GM12892 (cell line): ENCODE measurements at regions not wholly inside any gene's neighbourhood (a gene's known extent, or its start where the extent isn't known, plus 50 kb on each side); places are given as distances from the start of the nearest gene placed in this dataset.

Experiments
- DNase-seq: peaks from one replicate; pipeline ENCODE4 v3.0.0; 2011; ENCODE audit not compliant: insufficient read length
- FAIRE-seq: peaks from 2 replicates; lab custom pipeline; 2011; peaks lifted over from hg19 to GRCh38; lab: Jason Lieb, UNC
- POLR2A ChIP-seq: IDR thresholded peaks from 2 replicates; pipeline ENCODE4 v1.6.1; 2011; ENCODE audit warnings: low read depth, low read length, control low read depth
- POLR2AphosphoS5 ChIP-seq: IDR thresholded peaks from 2 replicates; pipeline ENCODE4 v1.6.1; 2011; ENCODE audit warnings: low read depth, low read length, control low read depth
- TAF1 ChIP-seq: IDR thresholded peaks from 2 replicates; pipeline ENCODE4 v1.6.1; 2011; ENCODE audit warnings: low read depth, mild to moderate bottlenecking, control low read depth, low read length, borderline replicate concordance

- TF ChIP-seq POLR2AphosphoS5 (no peak), POLR2A (no peak), TAF1 (no peak)
- no peak for FAIRE-seq
- no peak for DNase-seq
Measured at GRCh38 chr6:144639654-144640053, 354.5 kb downstream of the UTRN start.

- FAIRE-seq (no peak), DNase-seq (no peak)
- no peak for TF ChIP-seq TAF1
- TF ChIP-seq POLR2AphosphoS5, result no peak
- TF ChIP-seq POLR2A, result no peak
Measured at GRCh38 chr6:144641286-144641685, 356.2 kb downstream of the UTRN start.

GRCh38 chr6:144644776-144645175 is 359.6 kb downstream of the UTRN start:
- no peak for TF ChIP-seq TAF1
- no peak for TF ChIP-seq POLR2A
- TF ChIP-seq POLR2AphosphoS5, result no peak
- FAIRE-seq (no peak), DNase-seq (no peak)

- DNase-seq (no peak), FAIRE-seq (no peak)
- TF ChIP-seq POLR2AphosphoS5 (no peak), POLR2A (no peak), TAF1 (no peak)
Measured at GRCh38 chr6:144646093-144647056, 361.2 kb downstream of the UTRN start.

GRCh38 chr6:144647406-144647964 is 362.4 kb downstream of the UTRN start:
- DNase-seq (no peak), FAIRE-seq (no peak)
- TF ChIP-seq TAF1, result no peak
- no peak for TF ChIP-seq POLR2AphosphoS5
- no peak for TF ChIP-seq POLR2A

GRCh38 chr6:144647971-144648651 is 363.0 kb downstream of the UTRN start:
- FAIRE-seq (no peak), DNase-seq (no peak)
- no peak for TF ChIP-seq POLR2A
- no peak for TF ChIP-seq POLR2AphosphoS5
- no peak for TF ChIP-seq TAF1

GRCh38 chr6:144649085-144649484 is 363.9 kb downstream of the UTRN start:
- FAIRE-seq, result no peak
- TF ChIP-seq TAF1, result no peak
- no peak for TF ChIP-seq POLR2AphosphoS5
- TF ChIP-seq POLR2A, result no peak
- DNase-seq, result no peak

- TF ChIP-seq POLR2AphosphoS5, result no peak
- TF ChIP-seq POLR2A, result no peak
- FAIRE-seq (no peak), DNase-seq (no peak)
Measured at GRCh38 chr6:144651234-144651633, 366.1 kb downstream of the UTRN start.

- no peak for DNase-seq
- no peak for TF ChIP-seq TAF1
- no peak for TF ChIP-seq POLR2AphosphoS5
- TF ChIP-seq POLR2A, result no peak
- FAIRE-seq, result no peak
Measured at GRCh38 chr6:144652292-144652891, 367.3 kb downstream of the UTRN start.

- FAIRE-seq, result peak; percentile 87
- DNase-seq, result no peak
- TF ChIP-seq POLR2A (no peak), TAF1 (no peak), POLR2AphosphoS5 (no peak)
Measured at GRCh38 chr6:144653885-144654505, 368.9 kb downstream of the UTRN start.

GRCh38 chr6:144654506-144654905 is 369.4 kb downstream of the UTRN start:
- no peak for DNase-seq
- FAIRE-seq, result no peak
- TF ChIP-seq POLR2AphosphoS5 (no peak), POLR2A (no peak), TAF1 (no peak)
